ENCODE measurements at regions not wholly inside any gene's neighbourhood (a gene's known extent, or its start where the extent isn't known, plus 50 kb on each side); places are given as distances from the start of the nearest gene placed in this dataset.

DNA sequence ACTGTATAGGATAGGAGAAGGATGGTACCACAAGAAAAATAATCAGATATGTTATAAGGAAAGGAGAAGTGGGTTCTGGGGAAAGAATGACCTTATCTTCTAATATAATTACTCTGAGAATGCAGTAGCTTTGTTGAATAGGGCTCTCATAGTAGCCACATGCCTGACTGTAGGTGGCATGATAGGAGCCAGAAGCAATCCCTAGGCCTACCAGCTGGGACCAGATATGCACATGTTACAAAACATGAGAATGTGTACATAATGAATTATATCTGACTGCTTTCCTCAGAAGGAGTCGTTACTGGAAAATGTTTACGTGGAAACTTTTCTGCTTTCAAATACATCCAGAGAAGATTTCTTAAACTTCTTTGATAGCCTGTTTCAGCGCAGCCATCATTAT lies 53.2 kb upstream of the FAM3C start:
- Mint-ChIP-seq H3K27me3 (ENCODE audit: insufficient read depth, low read depth) (no peaks in the 10 kb centered on the region), H3K4me3 (no peak overlapping the region), H3K9me3 (no peaks in the 10 kb centered on the region), H3K27ac (no peak overlapping the region), H3K36me3 (no peaks in the 10 kb centered on the region), H3K4me1 (no peaks in the 10 kb centered on the region)
- H3K9me3 ChIP-seq (ENCODE audit: low read depth) = no peaks in the 10 kb centered on the region
- H3K36me3 ChIP-seq = no peaks in the 10 kb centered on the region
- H3K27ac ChIP-seq = no peak overlapping the region
- no peaks in the 10 kb centered on the region for H4K20me1 ChIP-seq (ENCODE audit: low read depth)
- no peak overlapping the region for H3K4me3 ChIP-seq
- no peaks in the 10 kb centered on the region for H3K79me2 ChIP-seq (ENCODE audit: low read depth)
- peaks cover 16% of the 10 kb centered on the region for H3F3A ChIP-seq (ENCODE audit: low read depth)
- H2AFZ ChIP-seq (replicated peaks) = no peak overlapping the region
- no peak overlapping the region for H3K4me2 ChIP-seq
- H3K27me3 ChIP-seq = no peaks in the 10 kb centered on the region
- DNase-seq (ENCODE audit: low spot score) = no peak
- H3K4me1 ChIP-seq = peaks cover 5% of the 10 kb centered on the region
- no peak overlapping the region for H3K9ac ChIP-seq
- TF ChIP-seq, protein P1, sequence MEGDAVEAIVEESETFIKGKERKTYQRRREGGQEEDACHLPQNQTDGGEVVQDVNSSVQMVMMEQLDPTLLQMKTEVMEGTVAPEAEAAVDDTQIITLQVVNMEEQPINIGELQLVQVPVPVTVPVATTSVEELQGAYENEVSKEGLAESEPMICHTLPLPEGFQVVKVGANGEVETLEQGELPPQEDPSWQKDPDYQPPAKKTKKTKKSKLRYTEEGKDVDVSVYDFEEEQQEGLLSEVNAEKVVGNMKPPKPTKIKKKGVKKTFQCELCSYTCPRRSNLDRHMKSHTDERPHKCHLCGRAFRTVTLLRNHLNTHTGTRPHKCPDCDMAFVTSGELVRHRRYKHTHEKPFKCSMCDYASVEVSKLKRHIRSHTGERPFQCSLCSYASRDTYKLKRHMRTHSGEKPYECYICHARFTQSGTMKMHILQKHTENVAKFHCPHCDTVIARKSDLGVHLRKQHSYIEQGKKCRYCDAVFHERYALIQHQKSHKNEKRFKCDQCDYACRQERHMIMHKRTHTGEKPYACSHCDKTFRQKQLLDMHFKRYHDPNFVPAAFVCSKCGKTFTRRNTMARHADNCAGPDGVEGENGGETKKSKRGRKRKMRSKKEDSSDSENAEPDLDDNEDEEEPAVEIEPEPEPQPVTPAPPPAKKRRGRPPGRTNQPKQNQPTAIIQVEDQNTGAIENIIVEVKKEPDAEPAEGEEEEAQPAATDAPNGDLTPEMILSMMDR (IDR thresholded peaks at IDR 0.05) = no peak
- TF ChIP-seq EZH2 (IDR thresholded peaks at IDR 0.05) (no peak), EZH2phosphoT487 (IDR thresholded peaks at IDR 0.05) (no peak)

DNA sequence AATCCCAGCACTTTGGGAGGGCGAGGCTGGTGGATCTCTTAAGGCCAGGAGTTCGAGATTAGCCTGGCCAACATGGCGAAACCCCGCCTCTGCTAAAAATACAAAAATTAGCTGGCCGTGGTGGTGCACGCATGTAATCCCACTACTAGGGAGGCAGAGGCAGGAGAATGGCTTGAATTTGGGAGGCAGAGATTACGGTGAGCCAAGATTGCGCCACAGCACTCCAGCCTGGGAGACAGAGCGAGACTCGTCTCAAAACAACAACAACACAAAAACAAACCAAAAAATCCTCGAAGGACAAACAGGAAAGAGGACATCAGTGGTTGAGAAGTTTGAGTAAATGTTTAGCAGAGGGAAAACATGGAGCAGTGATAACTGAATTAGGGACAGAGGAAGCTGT lies 52.3 kb upstream of the FAM3C start:
- Mint-ChIP-seq H3K4me1 (no peaks in the 10 kb centered on the region), H3K36me3 (no peaks in the 10 kb centered on the region), H3K27me3 (ENCODE audit: insufficient read depth, low read depth) (no peaks in the 10 kb centered on the region), H3K4me3 (no peak overlapping the region), H3K27ac (no peak overlapping the region), H3K9me3 (no peaks in the 10 kb centered on the region)
- Histone ChIP-seq H3K4me2 (no peak overlapping the region), H3K79me2 (ENCODE audit: low read depth) (no peaks in the 10 kb centered on the region), H3K4me1 (peaks cover 5% of the 10 kb centered on the region), H2AFZ (replicated peaks) (no peak overlapping the region), H3K27ac (no peak overlapping the region), H3K9ac (no peak overlapping the region), H3K36me3 (no peaks in the 10 kb centered on the region), H3K4me3 (no peak overlapping the region), H3F3A (ENCODE audit: low read depth) (peaks cover 19% of the 10 kb centered on the region), H4K20me1 (ENCODE audit: low read depth) (no peaks in the 10 kb centered on the region), H3K27me3 (no peaks in the 10 kb centered on the region), H3K9me3 (ENCODE audit: low read depth) (no peaks in the 10 kb centered on the region)
- TF ChIP-seq EZH2 (IDR thresholded peaks at IDR 0.05) (no peak), EZH2phosphoT487 (IDR thresholded peaks at IDR 0.05) (no peak)
- TF ChIP-seq, protein P1 (IDR thresholded peaks at IDR 0.05) = no peak
- DNase-seq (ENCODE audit: low spot score) = no peak

DNA sequence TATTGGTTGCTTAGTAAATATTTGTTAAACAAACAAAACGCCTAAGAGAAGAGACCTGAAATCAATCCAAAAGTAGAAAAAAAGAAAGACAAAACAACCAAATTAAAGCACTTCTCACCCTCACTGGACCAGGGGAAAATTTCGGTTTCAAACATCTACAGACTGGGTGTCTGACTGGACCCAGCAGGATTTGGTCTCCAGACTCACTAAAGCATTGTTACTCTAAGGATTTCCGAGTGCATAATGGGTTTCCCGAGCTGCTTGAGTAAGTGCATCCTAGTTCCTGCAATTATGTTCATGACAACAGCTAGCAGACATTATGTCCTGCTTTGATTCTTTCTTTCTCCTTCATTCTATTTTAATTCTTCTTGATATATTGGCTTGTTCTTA lies 51.8 kb upstream of the FAM3C start:
- Histone ChIP-seq H3K79me2 (ENCODE audit: low read depth) (no peaks in the 10 kb centered on the region), H2AFZ (replicated peaks) (no peak overlapping the region), H3K27ac (no peak overlapping the region), H3K4me3 (no peak overlapping the region), H3K9me3 (ENCODE audit: low read depth) (no peaks in the 10 kb centered on the region), H3F3A (ENCODE audit: low read depth) (peaks cover 19% of the 10 kb centered on the region), H3K4me1 (peaks cover 5% of the 10 kb centered on the region), H3K27me3 (no peaks in the 10 kb centered on the region), H3K36me3 (no peaks in the 10 kb centered on the region), H3K4me2 (no peak overlapping the region), H3K9ac (no peak overlapping the region), H4K20me1 (ENCODE audit: low read depth) (no peaks in the 10 kb centered on the region)
- DNase-seq (ENCODE audit: low spot score) = peak; percentile 28
- no peak overlapping the region for H3K4me3 Mint-ChIP-seq
- no peaks in the 10 kb centered on the region for H3K27me3 Mint-ChIP-seq (ENCODE audit: insufficient read depth, low read depth)
- no peaks in the 10 kb centered on the region for H3K4me1 Mint-ChIP-seq
- H3K27ac Mint-ChIP-seq = no peak overlapping the region
- TF ChIP-seq EZH2 (IDR thresholded peaks at IDR 0.05) = no peak
- TF ChIP-seq, protein P1 (IDR thresholded peaks at IDR 0.05) = no peak
- TF ChIP-seq EZH2phosphoT487 (IDR thresholded peaks at IDR 0.05) = no peak
- H3K9me3 Mint-ChIP-seq = no peaks in the 10 kb centered on the region
- no peaks in the 10 kb centered on the region for H3K36me3 Mint-ChIP-seq

Measured in neural progenitor cell (in vitro differentiated cells).